ENCODE measurements at regions not wholly inside any gene's neighbourhood (a gene's known extent, or its start where the extent isn't known, plus 50 kb on each side); places are given as distances from the start of the nearest gene placed in this dataset.
"Not testable (repeated sequence)": the region's sequence is repeated elsewhere in the genome, so short reads cannot be mapped to it uniquely, and the experiment has no call there.

- no peak for DNase-seq
These were observed 1305.2 kb downstream of the SI start for GRCh38 chr3:163773136-163773535.

- no peak for DNase-seq
These were observed 1310.2 kb downstream of the SI start for GRCh38 chr3:163768048-163768447.

- no peak for DNase-seq
These were observed 1312.2 kb downstream of the SI start for GRCh38 chr3:163766112-163766511.

GRCh38 chr3:163753033-163753432 lies 1325.3 kb downstream of the SI start:
- no peak for DNase-seq

GRCh38 chr3:163745204-163745603 lies 1333.1 kb downstream of the SI start:
- DNase-seq, result no peak

GRCh38 chr3:163735394-163735793 lies 1342.9 kb downstream of the SI start:
- no peak for DNase-seq

- no peak for DNase-seq
These were observed 1347.6 kb downstream of the SI start for GRCh38 chr3:163730684-163731083.

GRCh38 chr3:163726125-163726524 lies 1352.2 kb downstream of the SI start:
- no peak for DNase-seq

GRCh38 chr3:163722405-163722804 lies 1355.9 kb downstream of the SI start:
- no peak for DNase-seq

- DNase-seq, result no peak
These were observed 1356.7 kb downstream of the SI start for GRCh38 chr3:163721596-163721995.

GRCh38 chr3:163717377-163717776 lies 1360.9 kb downstream of the SI start:
- DNase-seq, result no peak

- no peak for DNase-seq
These were observed 1369.9 kb downstream of the SI start for GRCh38 chr3:163708428-163708827.

GRCh38 chr3:163707659-163708058 lies 1370.6 kb downstream of the SI start:
- DNase-seq, result no peak

GRCh38 chr3:163698221-163698620 lies 1380.1 kb downstream of the SI start:
- DNase-seq, result not testable (repeated sequence)

GRCh38 chr3:163692494-163692893 lies 1385.8 kb downstream of the SI start:
- DNase-seq, result no peak

- no peak for DNase-seq
These were observed 1393.6 kb downstream of the SI start for GRCh38 chr3:163684651-163685050.

GRCh38 chr3:163672954-163673353 lies 1405.3 kb downstream of the SI start:
- DNase-seq, result no peak

GRCh38 chr3:163671201-163671600 lies 1407.1 kb downstream of the SI start:
- no peak for DNase-seq

GRCh38 chr3:163664466-163664865 lies 1413.8 kb downstream of the SI start:
- no peak for DNase-seq

- no peak for DNase-seq
These were observed 1421.2 kb downstream of the SI start for GRCh38 chr3:163657088-163657487.

- DNase-seq, result no peak
These were observed 1423.3 kb downstream of the SI start for GRCh38 chr3:163655021-163655420.

GRCh38 chr3:163644172-163644571 lies 1434.1 kb downstream of the SI start:
- no peak for DNase-seq

GRCh38 chr3:163632722-163633121 lies 1445.6 kb downstream of the SI start:
- DNase-seq, result no peak

- DNase-seq, result no peak
These were observed 1451.5 kb downstream of the SI start for GRCh38 chr3:163626753-163627152.

GRCh38 chr3:163622384-163622783 lies 1455.9 kb downstream of the SI start:
- no peak for DNase-seq

- DNase-seq, result no peak
These were observed 1463.4 kb downstream of the SI start for GRCh38 chr3:163614886-163615285.
